ENCODE measurements at regions not wholly inside any gene's neighbourhood (a gene's known extent, or its start where the extent isn't known, plus 50 kb on each side); places are given as distances from the start of the nearest gene placed in this dataset.

GRCh38 chr4:135032670-135033069, 831.1 kb upstream of the PABPC4L start:
- TF ChIP-seq ZNF114 (CRISPR knock-in tag; IDR thresholded peaks at IDR 0.05) (no peak), CTCF (conservative IDR thresholded peaks at IDR 0.05; ENCODE audit: low read depth in 2 of 2) (peak in 1 of 2 experiments; percentile 52; a peak in 2 of 4 replicates), ETS1 (IDR thresholded peaks at IDR 0.05) (no peak)
- no peaks in the 10 kb centered on the region for H3K79me2 ChIP-seq (replicated peaks; ENCODE audit: insufficient read depth)
- H3K27ac ChIP-seq (ENCODE audit: low read depth): no peak overlapping the region
- H3K27ac Mint-ChIP-seq: no peak overlapping the region
- no peaks in the 10 kb centered on the region for H3K27me3 Mint-ChIP-seq (ENCODE audit: insufficient read depth, low read depth, poor library complexity)
- H4K20me1 ChIP-seq (replicated peaks; ENCODE audit: insufficient read depth): no peaks in the 10 kb centered on the region
- ATAC-seq: peak; percentile 37; the same call in 1 of the 3 replicates
- H3F3A ChIP-seq (replicated peaks; ENCODE audit: low read depth): no peaks in the 10 kb centered on the region
- H3K4me2 ChIP-seq: no peak overlapping the region
- no peak overlapping the region for H3K4me3 ChIP-seq
- H3K4me3 Mint-ChIP-seq: no peak overlapping the region
- H2AFZ ChIP-seq: no peak overlapping the region
- H3K36me3 ChIP-seq (ENCODE audit: insufficient read depth): no peaks in the 10 kb centered on the region
- no peaks in the 10 kb centered on the region for H3K9me3 Mint-ChIP-seq
- H3K36me3 Mint-ChIP-seq (ENCODE audit: low read depth): no peaks in the 10 kb centered on the region
- peaks cover 9% of the 10 kb centered on the region; the same call in 1 of the 2 replicates for H3K9me2 ChIP-seq (ENCODE audit: insufficient read depth)
- no peaks in the 10 kb centered on the region for H3K4me1 ChIP-seq (ENCODE audit: insufficient read depth)
- H3K27me3 ChIP-seq (ENCODE audit: insufficient read depth): no peaks in the 10 kb centered on the region
- peak; percentile 7 for DNase-seq (ENCODE audit: low spot score)
- H3K4me1 Mint-ChIP-seq: no peaks in the 10 kb centered on the region

GRCh38 chr4:135015771-135016170, 814.2 kb upstream of the PABPC4L start:
- TF ChIP-seq ZNF331 (CRISPR knock-in tag; IDR thresholded peaks at IDR 0.05; ENCODE audit: low read depth) (no peak), ZNF114 (CRISPR knock-in tag; IDR thresholded peaks at IDR 0.05) (no peak)
- no peaks in the 10 kb centered on the region for H3K9me2 ChIP-seq (ENCODE audit: insufficient read depth)
- H4K20me1 ChIP-seq (replicated peaks; ENCODE audit: insufficient read depth): no peaks in the 10 kb centered on the region; the same call in 1 of the 2 replicates
- no peaks in the 10 kb centered on the region; the same call in 1 of the 2 replicates for H3K36me3 ChIP-seq (ENCODE audit: insufficient read depth)
- H3K27ac ChIP-seq (ENCODE audit: low read depth): no peak overlapping the region
- H3K27me3 ChIP-seq (ENCODE audit: insufficient read depth): no peaks in the 10 kb centered on the region
- H3K4me2 ChIP-seq: no peak overlapping the region
- Mint-ChIP-seq H3K27me3 (ENCODE audit: insufficient read depth, low read depth, poor library complexity) (no peaks in the 10 kb centered on the region), H3K36me3 (ENCODE audit: low read depth) (peaks cover 8% of the 10 kb centered on the region), H3K9me3 (peaks cover 19% of the 10 kb centered on the region), H3K4me1 (no peaks in the 10 kb centered on the region), H3K4me3 (no peak overlapping the region), H3K27ac (no peak overlapping the region)
- ATAC-seq (no peak), DNase-seq (ENCODE audit: low spot score) (no peak)
- H3K79me2 ChIP-seq (replicated peaks; ENCODE audit: insufficient read depth): no peaks in the 10 kb centered on the region
- H3F3A ChIP-seq (replicated peaks; ENCODE audit: low read depth): no peaks in the 10 kb centered on the region
- H2AFZ ChIP-seq: no peak overlapping the region; the same call in 1 of the 2 replicates
- H3K4me3 ChIP-seq: no peak overlapping the region
- no peaks in the 10 kb centered on the region for H3K4me1 ChIP-seq (ENCODE audit: insufficient read depth)

GRCh38 chr4:135007400-135007799, 805.8 kb upstream of the PABPC4L start:
- H3K4me3 ChIP-seq: no peak overlapping the region
- H3K27me3 ChIP-seq (ENCODE audit: insufficient read depth): no peaks in the 10 kb centered on the region
- H2AFZ ChIP-seq: no peak overlapping the region
- H3F3A ChIP-seq (replicated peaks; ENCODE audit: low read depth): no peaks in the 10 kb centered on the region
- no peaks in the 10 kb centered on the region for H3K79me2 ChIP-seq (replicated peaks; ENCODE audit: insufficient read depth)
- 0 out of 2 replicates have a peak, but pooled peaks cover 5% of the 10 kb centered on the region for H3K4me1 ChIP-seq (ENCODE audit: insufficient read depth)
- no peak for ATAC-seq
- Mint-ChIP-seq H3K36me3 (ENCODE audit: low read depth) (no peaks in the 10 kb centered on the region), H3K4me1 (0 out of 3 replicates have a peak, but pooled peaks cover 2% of the 10 kb centered on the region), H3K9me3 (peaks cover 3% of the 10 kb centered on the region; the same call in 1 of the 3 replicates), H3K4me3 (no peak overlapping the region), H3K27me3 (ENCODE audit: insufficient read depth, low read depth, poor library complexity) (no peaks in the 10 kb centered on the region), H3K27ac (no peak overlapping the region)
- no peak overlapping the region for H3K27ac ChIP-seq (ENCODE audit: low read depth)
- no peaks in the 10 kb centered on the region for H4K20me1 ChIP-seq (replicated peaks; ENCODE audit: insufficient read depth)
- no peak for DNase-seq (ENCODE audit: low spot score)
- H3K4me2 ChIP-seq: no peak overlapping the region
- H3K36me3 ChIP-seq (ENCODE audit: insufficient read depth): no peaks in the 10 kb centered on the region
- H3K9me2 ChIP-seq (ENCODE audit: insufficient read depth): no peaks in the 10 kb centered on the region
- TF ChIP-seq ZNF114 (CRISPR knock-in tag; IDR thresholded peaks at IDR 0.05): no peak
- no peak for TF ChIP-seq CREB1 (CRISPR knock-in tag; IDR thresholded peaks at IDR 0.05; ENCODE audit: low read depth)
- TF ChIP-seq CTCF (conservative IDR thresholded peaks at IDR 0.05; ENCODE audit: low read depth in 2 of 2): no peak
- no peak for TF ChIP-seq ZNF331 (CRISPR knock-in tag; IDR thresholded peaks at IDR 0.05; ENCODE audit: low read depth)
- no peak for TF ChIP-seq POLR2AphosphoS5 (IDR thresholded peaks at IDR 0.05; ENCODE audit: low read depth)
- TF ChIP-seq ETS1 (IDR thresholded peaks at IDR 0.05): no peak
- no peak for TF ChIP-seq REST (IDR thresholded peaks at IDR 0.05; ENCODE audit: unreplicated experiment)
- TF ChIP-seq STAT1 (IDR thresholded peaks at IDR 0.05; ENCODE audit: unreplicated experiment): no peak
- TF ChIP-seq NANOG (IDR thresholded peaks at IDR 0.05; ENCODE audit: borderline replicate concordance): no peak
